VCaP (cell line): ENCODE measurements at regions not wholly inside any gene's neighbourhood (a gene's known extent, or its start where the extent isn't known, plus 50 kb on each side); places are given as distances from the start of the nearest gene placed in this dataset.

ENCODE experiments used
- H3K27ac ChIP-seq: fragments of 450-650 bp; 2 replicates; pipeline ENCODE4 v1.5.1; 2017
- TF ChIP-seq, protein P1 (sequence below): fragments of 450-650 bp; conservative IDR thresholded peaks from 2 replicates; pipeline ENCODE4 v1.5.1; 2017; ENCODE audit warnings: mild to moderate bottlenecking, moderate library complexity

GRCh38 chr4:91909963-91910362 is 393.8 kb upstream of the GRID2 start:
- TF ChIP-seq, protein P1, sequence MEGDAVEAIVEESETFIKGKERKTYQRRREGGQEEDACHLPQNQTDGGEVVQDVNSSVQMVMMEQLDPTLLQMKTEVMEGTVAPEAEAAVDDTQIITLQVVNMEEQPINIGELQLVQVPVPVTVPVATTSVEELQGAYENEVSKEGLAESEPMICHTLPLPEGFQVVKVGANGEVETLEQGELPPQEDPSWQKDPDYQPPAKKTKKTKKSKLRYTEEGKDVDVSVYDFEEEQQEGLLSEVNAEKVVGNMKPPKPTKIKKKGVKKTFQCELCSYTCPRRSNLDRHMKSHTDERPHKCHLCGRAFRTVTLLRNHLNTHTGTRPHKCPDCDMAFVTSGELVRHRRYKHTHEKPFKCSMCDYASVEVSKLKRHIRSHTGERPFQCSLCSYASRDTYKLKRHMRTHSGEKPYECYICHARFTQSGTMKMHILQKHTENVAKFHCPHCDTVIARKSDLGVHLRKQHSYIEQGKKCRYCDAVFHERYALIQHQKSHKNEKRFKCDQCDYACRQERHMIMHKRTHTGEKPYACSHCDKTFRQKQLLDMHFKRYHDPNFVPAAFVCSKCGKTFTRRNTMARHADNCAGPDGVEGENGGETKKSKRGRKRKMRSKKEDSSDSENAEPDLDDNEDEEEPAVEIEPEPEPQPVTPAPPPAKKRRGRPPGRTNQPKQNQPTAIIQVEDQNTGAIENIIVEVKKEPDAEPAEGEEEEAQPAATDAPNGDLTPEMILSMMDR = no peak

GRCh38 chr4:91914176-91914804 is 389.5 kb upstream of the GRID2 start:
- TF ChIP-seq, protein P1 = no peak
- no peak overlapping the region for H3K27ac ChIP-seq

More at GRCh38 chr4:91909963-91910362, 393.8 kb upstream of the GRID2 start:
- no peak overlapping the region for H3K27ac ChIP-seq

DNA sequence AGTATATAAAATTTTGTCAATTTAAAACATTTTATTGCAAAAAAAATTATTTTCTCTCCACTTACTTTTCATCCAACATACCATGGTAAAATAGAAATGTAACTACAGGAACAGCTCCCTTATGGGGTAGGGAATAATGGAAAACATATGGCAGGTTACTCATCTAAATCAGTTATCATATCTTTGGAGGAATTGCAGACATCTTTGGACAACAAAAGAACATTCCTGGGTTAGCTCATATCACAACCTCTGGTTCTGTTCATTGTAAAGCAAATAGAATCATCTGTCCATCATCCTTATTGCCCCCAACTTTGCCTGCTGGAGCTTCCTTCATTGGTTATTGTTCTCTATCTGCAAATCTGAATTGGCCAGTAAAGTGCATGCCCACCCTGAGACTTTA is 387.5 kb upstream of the GRID2 start:
- TF ChIP-seq, protein P1 = no peak
- H3K27ac ChIP-seq = no peak overlapping the region

- TF ChIP-seq, protein P1 = no peak
- no peak overlapping the region for H3K27ac ChIP-seq
These were observed 379.1 kb upstream of the GRID2 start for GRCh38 chr4:91924625-91925024.

- TF ChIP-seq, protein P1 = no peak
- H3K27ac ChIP-seq = no peak overlapping the region
These were observed 368.5 kb upstream of the GRID2 start for GRCh38 chr4:91935217-91935616.

- TF ChIP-seq, protein P1 = no peak
- H3K27ac ChIP-seq = no peak overlapping the region
These were observed 367.5 kb upstream of the GRID2 start for GRCh38 chr4:91936311-91936710.

GRCh38 chr4:91957963-91958362 is 345.8 kb upstream of the GRID2 start:
- H3K27ac ChIP-seq = no peak overlapping the region
- TF ChIP-seq, protein P1 = no peak
